SK-N-SH treated with all-trans-retinoic acid at 6 μM for 48 hours (cell line): ENCODE measurements at regions not wholly inside any gene's neighbourhood (a gene's known extent, or its start where the extent isn't known, plus 50 kb on each side); places are given as distances from the start of the nearest gene placed in this dataset.

Experiments
- ATAC-seq: fragments of 200-7000 bp; cut with Tn5 transposase; 3 replicates; pipeline ENCODE4 v1.9.1; 2020; ENCODE audit warnings: mild to moderate bottlenecking, moderate library complexity
- ARNTL ChIP-seq: fragments of 450-650 bp; formaldehyde crosslinking; IDR thresholded peaks from 2 replicates; pipeline ENCODE4 v1.5.0; 2020; ENCODE audit warnings: low read depth, mild to moderate bottlenecking, moderate library complexity, borderline replicate concordance
- BACH2 ChIP-seq: fragments of 250-450 bp; sonication (Bioruptor Pico); IDR thresholded peaks from 2 replicates; pipeline ENCODE4 v1.9.0; 2021; ENCODE audit warnings: mild to moderate bottlenecking, borderline replicate concordance
- CREB5 ChIP-seq: fragments of 250-450 bp; sonication (Bioruptor Pico); IDR thresholded peaks from 2 replicates; pipeline ENCODE4 v1.5.1; 2020; ENCODE audit warnings: low read depth, mild to moderate bottlenecking, moderate library complexity
- CSDC2 ChIP-seq: fragments of 250-450 bp; sonication (Bioruptor Pico); IDR thresholded peaks from 2 replicates; pipeline ENCODE4 v1.5.0; 2020; ENCODE audit warnings: mild to moderate bottlenecking, moderate library complexity
- ESRRG ChIP-seq: fragments of 250-450 bp; sonication (Bioruptor Pico); IDR thresholded peaks from 2 replicates; pipeline ENCODE4 v1.6.1; 2021; ENCODE audit warnings: mild to moderate bottlenecking
- GLIS3 ChIP-seq: fragments of 250-450 bp; sonication (Bioruptor Pico); IDR thresholded peaks from 2 replicates; pipeline ENCODE4 v1.5.0; 2020; ENCODE audit warnings: mild to moderate bottlenecking, moderate library complexity
- OSR1 ChIP-seq: fragments of 250-450 bp; sonication (Bioruptor Pico); IDR thresholded peaks from 2 replicates; pipeline ENCODE4 v1.8.0; 2022; ENCODE audit warnings: moderate library complexity, mild to moderate bottlenecking, inconsistent platforms
- PATZ1 ChIP-seq: fragments of 250-450 bp; sonication (Bioruptor Pico); IDR thresholded peaks from 2 replicates; pipeline ENCODE4 v1.8.0; 2020; ENCODE audit warnings: mild to moderate bottlenecking, moderate library complexity, borderline replicate concordance
- PPARA ChIP-seq: fragments of 250-450 bp; sonication (Bioruptor Pico); IDR thresholded peaks from 2 replicates; pipeline ENCODE4 v1.5.0; 2020; ENCODE audit warnings: mild to moderate bottlenecking, borderline replicate concordance
- RARB ChIP-seq: fragments of 250-450 bp; sonication (Bioruptor Pico); IDR thresholded peaks from 2 replicates; pipeline ENCODE4 v1.8.0; 2021; ENCODE audit warnings: mild to moderate bottlenecking, moderate library complexity
- SNAI2 ChIP-seq: fragments of 250-450 bp; sonication (Bioruptor Pico); IDR thresholded peaks from 2 replicates; pipeline ENCODE4 v1.5.0; 2020; ENCODE audit warnings: mild to moderate bottlenecking, moderate library complexity
- TCF4 ChIP-seq: fragments of 250-450 bp; sonication (Bioruptor Pico); IDR thresholded peaks from 2 replicates; pipeline ENCODE4 v1.8.0; 2021; ENCODE audit warnings: mild to moderate bottlenecking, moderate library complexity, borderline replicate concordance
- TSHZ2 ChIP-seq: fragments of 250-450 bp; sonication (Bioruptor Pico); IDR thresholded peaks from 2 replicates; pipeline ENCODE4 v1.5.0; 2020; ENCODE audit warnings: mild to moderate bottlenecking, moderate library complexity
- ZC3H10 ChIP-seq: fragments of 250-450 bp; sonication (Bioruptor Pico); IDR thresholded peaks from 2 replicates; pipeline ENCODE4 v1.5.1; 2021; ENCODE audit warnings: mild to moderate bottlenecking, moderate library complexity
- ZFP30 ChIP-seq: fragments of 450-650 bp; formaldehyde crosslinking; IDR thresholded peaks from 2 replicates; pipeline ENCODE4 v1.5.0; 2022; ENCODE audit warnings: mild to moderate bottlenecking, moderate library complexity
- ZNF565 ChIP-seq: fragments of 450-650 bp; formaldehyde crosslinking; conservative IDR thresholded peaks from 2 replicates; pipeline ENCODE4 v1.5.0; 2020; ENCODE audit warnings: low read depth, mild to moderate bottlenecking, moderate library complexity
- ZNF70 ChIP-seq: fragments of 450-650 bp; formaldehyde crosslinking; IDR thresholded peaks from 2 replicates; pipeline ENCODE4 v1.5.0; 2020; ENCODE audit warnings: mild to moderate bottlenecking, moderate library complexity
- ZNF8 ChIP-seq: fragments of 450-650 bp; formaldehyde crosslinking; IDR thresholded peaks from 2 replicates; pipeline ENCODE4 v1.5.0; 2020; ENCODE audit warnings: mild to moderate bottlenecking, moderate library complexity
- TF ChIP-seq, protein P1 (sequence below): fragments of 250-450 bp; sonication (Bioruptor Pico); IDR thresholded peaks from 2 replicates; pipeline ENCODE4 v1.8.0; 2021; ENCODE audit warnings: low read depth, mild to moderate bottlenecking, moderate library complexity, borderline replicate concordance
- TF ChIP-seq, protein P2 (sequence below): fragments of 250-450 bp; sonication (Bioruptor Pico); IDR thresholded peaks from 2 replicates; pipeline ENCODE4 v1.5.1; 2021; ENCODE audit warnings: mild to moderate bottlenecking, moderate library complexity

- ATAC-seq = no peak
- TF ChIP-seq ZFP30 (CRISPR knock-in tag) = no peak
- TF ChIP-seq, protein P1, sequence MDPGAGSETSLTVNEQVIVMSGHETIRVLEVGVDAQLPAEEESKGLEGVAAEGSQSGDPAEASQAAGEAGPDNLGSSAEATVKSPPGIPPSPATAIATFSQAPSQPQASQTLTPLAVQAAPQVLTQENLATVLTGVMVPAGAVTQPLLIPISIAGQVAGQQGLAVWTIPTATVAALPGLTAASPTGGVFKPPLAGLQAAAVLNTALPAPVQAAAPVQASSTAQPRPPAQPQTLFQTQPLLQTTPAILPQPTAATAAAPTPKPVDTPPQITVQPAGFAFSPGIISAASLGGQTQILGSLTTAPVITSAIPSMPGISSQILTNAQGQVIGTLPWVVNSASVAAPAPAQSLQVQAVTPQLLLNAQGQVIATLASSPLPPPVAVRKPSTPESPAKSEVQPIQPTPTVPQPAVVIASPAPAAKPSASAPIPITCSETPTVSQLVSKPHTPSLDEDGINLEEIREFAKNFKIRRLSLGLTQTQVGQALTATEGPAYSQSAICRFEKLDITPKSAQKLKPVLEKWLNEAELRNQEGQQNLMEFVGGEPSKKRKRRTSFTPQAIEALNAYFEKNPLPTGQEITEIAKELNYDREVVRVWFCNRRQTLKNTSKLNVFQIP (CRISPR knock-in tag) = no peak
- TF ChIP-seq, protein P2, sequence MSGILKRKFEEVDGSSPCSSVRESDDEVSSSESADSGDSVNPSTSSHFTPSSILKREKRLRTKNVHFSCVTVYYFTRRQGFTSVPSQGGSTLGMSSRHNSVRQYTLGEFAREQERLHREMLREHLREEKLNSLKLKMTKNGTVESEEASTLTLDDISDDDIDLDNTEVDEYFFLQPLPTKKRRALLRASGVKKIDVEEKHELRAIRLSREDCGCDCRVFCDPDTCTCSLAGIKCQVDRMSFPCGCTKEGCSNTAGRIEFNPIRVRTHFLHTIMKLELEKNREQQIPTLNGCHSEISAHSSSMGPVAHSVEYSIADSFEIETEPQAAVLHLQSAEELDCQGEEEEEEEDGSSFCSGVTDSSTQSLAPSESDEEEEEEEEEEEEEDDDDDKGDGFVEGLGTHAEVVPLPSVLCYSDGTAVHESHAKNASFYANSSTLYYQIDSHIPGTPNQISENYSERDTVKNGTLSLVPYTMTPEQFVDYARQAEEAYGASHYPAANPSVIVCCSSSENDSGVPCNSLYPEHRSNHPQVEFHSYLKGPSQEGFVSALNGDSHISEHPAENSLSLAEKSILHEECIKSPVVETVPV = no peak
- TF ChIP-seq BACH2 (CRISPR knock-in tag) = no peak
- TF ChIP-seq ZNF70 (CRISPR knock-in tag) = no peak
- TF ChIP-seq PPARA (CRISPR knock-in tag) = no peak
- no peak for TF ChIP-seq TCF4 (CRISPR knock-in tag)
- TF ChIP-seq ZNF8 (CRISPR knock-in tag) = no peak
- no peak for TF ChIP-seq TSHZ2 (CRISPR knock-in tag)
- TF ChIP-seq ZNF565 = no peak
- no peak for TF ChIP-seq GLIS3 (CRISPR knock-in tag)
- no peak for TF ChIP-seq SNAI2 (CRISPR knock-in tag)
- TF ChIP-seq CSDC2 (CRISPR knock-in tag) = no peak
- TF ChIP-seq OSR1 (CRISPR knock-in tag) = no peak
These were observed 901.2 kb downstream of the TTLL7 start for GRCh38 chr1:83097715-83098114.

GRCh38 chr1:83095570-83095969 lies 903.4 kb downstream of the TTLL7 start:
- no peak for ATAC-seq
- TF ChIP-seq ESRRG (no peak), ZFP30 (CRISPR knock-in tag) (no peak), TSHZ2 (CRISPR knock-in tag) (no peak), ARNTL (CRISPR knock-in tag) (no peak), ZNF565 (no peak), GLIS3 (CRISPR knock-in tag) (no peak), PATZ1 (CRISPR knock-in tag) (no peak), PPARA (CRISPR knock-in tag) (no peak), CREB5 (no peak), BACH2 (CRISPR knock-in tag) (no peak), CSDC2 (CRISPR knock-in tag) (no peak), RARB (CRISPR knock-in tag) (no peak), ZC3H10 (CRISPR knock-in tag) (no peak)
- TF ChIP-seq, protein P1 (CRISPR knock-in tag) = no peak
